ENCODE measurements at regions not wholly inside any gene's neighbourhood (a gene's known extent, or its start where the extent isn't known, plus 50 kb on each side); places are given as distances from the start of the nearest gene placed in this dataset.

DNA sequence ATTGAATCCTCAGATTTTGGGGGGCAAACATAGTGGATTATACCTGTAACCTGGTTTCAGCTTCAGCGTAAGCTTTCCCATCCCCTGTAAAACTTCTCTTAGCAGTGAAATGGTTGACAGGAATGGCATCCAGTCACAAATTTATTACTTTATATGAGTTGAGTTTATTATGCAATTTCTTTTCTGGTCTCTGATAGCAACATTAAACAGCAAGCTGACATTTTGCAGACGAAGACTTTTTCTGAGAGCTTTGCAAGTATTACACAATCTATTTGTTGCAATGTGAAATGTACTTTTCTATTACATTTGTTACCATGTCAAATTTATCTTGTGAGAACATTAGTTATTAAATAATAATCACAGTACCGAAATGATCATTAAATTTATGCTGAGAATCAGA lies 60.6 kb downstream of the GSPT2 start:
- TF ChIP-seq, protein P1, sequence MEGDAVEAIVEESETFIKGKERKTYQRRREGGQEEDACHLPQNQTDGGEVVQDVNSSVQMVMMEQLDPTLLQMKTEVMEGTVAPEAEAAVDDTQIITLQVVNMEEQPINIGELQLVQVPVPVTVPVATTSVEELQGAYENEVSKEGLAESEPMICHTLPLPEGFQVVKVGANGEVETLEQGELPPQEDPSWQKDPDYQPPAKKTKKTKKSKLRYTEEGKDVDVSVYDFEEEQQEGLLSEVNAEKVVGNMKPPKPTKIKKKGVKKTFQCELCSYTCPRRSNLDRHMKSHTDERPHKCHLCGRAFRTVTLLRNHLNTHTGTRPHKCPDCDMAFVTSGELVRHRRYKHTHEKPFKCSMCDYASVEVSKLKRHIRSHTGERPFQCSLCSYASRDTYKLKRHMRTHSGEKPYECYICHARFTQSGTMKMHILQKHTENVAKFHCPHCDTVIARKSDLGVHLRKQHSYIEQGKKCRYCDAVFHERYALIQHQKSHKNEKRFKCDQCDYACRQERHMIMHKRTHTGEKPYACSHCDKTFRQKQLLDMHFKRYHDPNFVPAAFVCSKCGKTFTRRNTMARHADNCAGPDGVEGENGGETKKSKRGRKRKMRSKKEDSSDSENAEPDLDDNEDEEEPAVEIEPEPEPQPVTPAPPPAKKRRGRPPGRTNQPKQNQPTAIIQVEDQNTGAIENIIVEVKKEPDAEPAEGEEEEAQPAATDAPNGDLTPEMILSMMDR (IDR thresholded peaks at IDR 0.05 in 8 of 11, conservative IDR thresholded peaks at IDR 0.05 in 3 of 11) = no peak
- TF ChIP-seq POLR2AphosphoS5 (IDR thresholded peaks at IDR 0.05) = no peak
